Sigmoid colon (tissue), 6 donors: ENCODE measurements at regions not wholly inside any gene's neighbourhood (a gene's known extent, or its start where the extent isn't known, plus 50 kb on each side); places are given as distances from the start of the nearest gene placed in this dataset.

Experiments used
- DNase-seq: peaks from one replicate; pipeline ENCODE4 v3.0.0-alpha.2; 2019
- H3K27ac ChIP-seq, 4 donors: fragments of 200-600 bp; sonication (generic); one replicate each; pipeline ENCODE4 v1.5.1; 2016 to 2019; ENCODE audit warnings: mild to moderate bottlenecking in 1 of 4
- H3K27me3 ChIP-seq, 3 donors: fragments of 200-600 bp; sonication (generic); one replicate each; pipeline ENCODE4 v1.5.1; 2019; ENCODE audit warnings: mild to moderate bottlenecking in 1 of 3
- H3K36me3 ChIP-seq, 4 donors: fragments of 200-600 bp; sonication (generic); one replicate each; pipeline ENCODE4 v1.5.1; 2016 to 2019
- H3K4me1 ChIP-seq, 4 donors: fragments of 200-600 bp; sonication (generic); one replicate each; pipeline ENCODE4 v1.5.1; 2017 to 2019
- H3K4me3 ChIP-seq, 4 donors: fragments of 200-600 bp; sonication (generic); one replicate each; pipeline ENCODE4 v1.5.1; 2017 to 2019; ENCODE audit warnings: mild to moderate bottlenecking in 2 of 4, moderate library complexity in 1 of 4
- H3K9me3 ChIP-seq, 4 donors: fragments of 200-600 bp in 3 of 4; sonication (generic) in 3 of 4; one replicate each; pipeline versions ENCODE4 v1.5.1 to v1.6.1; 2013 to 2019
- CTCF ChIP-seq, 4 experiments: fragments of 450-650 bp in 3 of 4; fragments of 200-600 bp in 1 of 4; IDR thresholded peaks; one replicate each; pipeline ENCODE4 v1.5.1; 2016 to 2019; ENCODE audit warnings: antibody characterized with exemption in 4 of 4, mild to moderate bottlenecking in 3 of 4, moderate library complexity in 2 of 4
- EP300 ChIP-seq, 4 donors: sonication (generic); formaldehyde crosslinking; IDR thresholded peaks; one replicate each; pipeline ENCODE4 v1.6.1; 2017; ENCODE audit warnings: antibody characterized with exemption in 4 of 4
- POLR2A ChIP-seq, 2 donors: fragments of 450-650 bp; IDR thresholded peaks; one replicate each; pipeline ENCODE4 v1.6.1; 2016; ENCODE audit warnings: antibody characterized with exemption in 2 of 2, mild to moderate bottlenecking in 2 of 2, moderate library complexity in 2 of 2
- POLR2AphosphoS5 ChIP-seq, 4 donors: sonication (generic); formaldehyde crosslinking; IDR thresholded peaks; one replicate each; pipeline ENCODE4 v1.6.1; 2017; ENCODE audit warnings: antibody characterized with exemption in 4 of 4
- WGBS, 2 donors: extraction: QIAGEN DNeasy Blood & Tissue Kit; methylation state at CpG; one replicate each; pipeline ENCODE4 v1.1.7; 2013; 5-methylcytosine and 5-hydroxymethylcytosine counted together
- intact Hi-C: fragments of 100-400 bp; cut with DNase I; formaldehyde crosslinking; loops from one replicate; pipeline ENCODE4 v1.15.1; 2023
- donor health status: healthy with polysubstance abuse.
- donor health status: healthy.

- WGBS, 2 donors = 78 to 80% methylated on average over 7 of the region's 7 CpGs
- H3K4me1 ChIP-seq = peaks cover 0 to 4% (median 0%) of the 10 kb centered on the region in 4 donors
- intact Hi-C loops = no loop called here
- DNase-seq = no peak
- H3K27me3 ChIP-seq = no peaks in the 10 kb centered on the region
- no peak for TF ChIP-seq POLR2AphosphoS5 (IDR thresholded peaks at IDR 0.05)
- no peak for TF ChIP-seq POLR2A (IDR thresholded peaks at IDR 0.05)
- no peak for TF ChIP-seq CTCF (IDR thresholded peaks at IDR 0.05)
- TF ChIP-seq EP300 (IDR thresholded peaks at IDR 0.05) = no peak
- H3K9me3 ChIP-seq = no peaks in the 10 kb centered on the region
- H3K4me3 ChIP-seq = no peak overlapping the region
- H3K36me3 ChIP-seq = no peaks in the 10 kb centered on the region
- H3K27ac ChIP-seq = no peak overlapping the region
Observed at GRCh38 chr9:2407450-2407849, 214.1 kb upstream of the VLDLR start.

DNA sequence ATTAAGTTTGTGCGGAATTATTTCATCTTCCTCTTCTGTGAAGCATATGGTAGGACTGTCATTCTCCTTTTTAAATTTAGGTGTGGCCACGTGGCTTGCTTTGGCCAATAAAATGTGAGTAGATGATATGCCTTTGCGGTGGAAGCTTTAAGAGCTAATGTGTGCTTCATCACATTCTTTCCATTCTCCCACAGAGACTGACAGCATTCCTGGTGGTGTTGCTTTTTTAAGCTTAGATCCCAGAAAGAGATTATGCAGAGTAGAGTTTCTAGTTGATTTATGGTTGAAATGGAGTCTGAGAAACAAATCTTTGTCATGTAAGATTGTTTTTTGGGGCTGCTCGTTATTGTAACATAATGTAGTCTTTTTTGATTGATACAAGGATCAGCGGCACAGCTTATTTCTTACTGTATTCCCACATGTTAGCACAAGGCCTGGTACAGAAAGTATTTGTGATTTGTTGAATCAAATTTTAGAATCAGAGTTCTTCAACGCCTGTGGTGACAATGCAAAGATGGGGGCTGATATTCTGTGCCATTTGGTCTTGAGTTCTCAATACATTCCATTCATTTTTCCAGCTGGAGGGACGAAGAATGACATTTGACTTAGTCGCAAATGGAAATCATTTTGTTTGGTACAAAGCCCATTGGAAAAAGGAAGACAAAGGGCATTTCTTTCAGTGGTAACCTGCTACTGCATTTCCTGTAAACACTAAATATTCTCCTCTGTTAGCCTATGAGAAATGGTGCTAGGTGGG, 209.9 kb upstream of the VLDLR start:
- intact Hi-C loops = no loop called here
- H3K27me3 ChIP-seq = no peaks in the 10 kb centered on the region
- H3K4me1 ChIP-seq = peaks cover 0 to 7% (median 2%) of the 10 kb centered on the region in 4 donors
- H3K9me3 ChIP-seq = no peaks in the 10 kb centered on the region
- no peak overlapping the region for H3K4me3 ChIP-seq
- no peaks in the 10 kb centered on the region for H3K36me3 ChIP-seq
- no peak overlapping the region for H3K27ac ChIP-seq
- WGBS, 2 donors = 78 to 84% methylated on average over 8 of the region's 8 CpGs
- DNase-seq = no peak
- TF ChIP-seq CTCF (IDR thresholded peaks at IDR 0.05) (no peak), POLR2AphosphoS5 (IDR thresholded peaks at IDR 0.05) (no peak), POLR2A (IDR thresholded peaks at IDR 0.05) (no peak), EP300 (IDR thresholded peaks at IDR 0.05) (no peak)

- Histone ChIP-seq H3K4me3 (no peak overlapping the region), H3K36me3 (no peaks in the 10 kb centered on the region), H3K27ac (no peak overlapping the region), H3K4me1 (peaks cover 0 to 7% (median 2%) of the 10 kb centered on the region in 4 donors), H3K27me3 (no peaks in the 10 kb centered on the region), H3K9me3 (no peaks in the 10 kb centered on the region)
- intact Hi-C loops = no loop called here
- no peak for TF ChIP-seq POLR2A (IDR thresholded peaks at IDR 0.05)
- TF ChIP-seq POLR2AphosphoS5 (IDR thresholded peaks at IDR 0.05) = peak in 1 of 4 donors; percentile 43
- TF ChIP-seq EP300 (IDR thresholded peaks at IDR 0.05) = no peak
- no peak for TF ChIP-seq CTCF (IDR thresholded peaks at IDR 0.05)
- no peak for DNase-seq
- WGBS, 2 donors = 56 to 58% methylated on average over 4 of the region's 4 CpGs
Observed at GRCh38 chr9:2413160-2413805, 208.3 kb upstream of the VLDLR start.

- Histone ChIP-seq H3K4me1 (peaks cover 0 to 7% (median 4%) of the 10 kb centered on the region in 4 donors), H3K27me3 (no peaks in the 10 kb centered on the region), H3K4me3 (no peak overlapping the region), H3K27ac (no peak overlapping the region), H3K36me3 (no peaks in the 10 kb centered on the region), H3K9me3 (no peaks in the 10 kb centered on the region)
- TF ChIP-seq POLR2A (IDR thresholded peaks at IDR 0.05) (no peak), EP300 (IDR thresholded peaks at IDR 0.05) (no peak), CTCF (IDR thresholded peaks at IDR 0.05) (no peak), POLR2AphosphoS5 (IDR thresholded peaks at IDR 0.05) (no peak)
- DNase-seq = no peak
- WGBS, 2 donors = 93 to 94% methylated on average over 2 of the region's 2 CpGs
- intact Hi-C loops = no loop called here
Observed at GRCh38 chr9:2414465-2414864, 207.1 kb upstream of the VLDLR start.
